ENCODE measurements at regions not wholly inside any gene's neighbourhood (a gene's known extent, or its start where the extent isn't known, plus 50 kb on each side); places are given as distances from the start of the nearest gene placed in this dataset.
"Not testable (repeated sequence)": the region's sequence is repeated elsewhere in the genome, so short reads cannot be mapped to it uniquely, and the experiment has no call there.

DNA sequence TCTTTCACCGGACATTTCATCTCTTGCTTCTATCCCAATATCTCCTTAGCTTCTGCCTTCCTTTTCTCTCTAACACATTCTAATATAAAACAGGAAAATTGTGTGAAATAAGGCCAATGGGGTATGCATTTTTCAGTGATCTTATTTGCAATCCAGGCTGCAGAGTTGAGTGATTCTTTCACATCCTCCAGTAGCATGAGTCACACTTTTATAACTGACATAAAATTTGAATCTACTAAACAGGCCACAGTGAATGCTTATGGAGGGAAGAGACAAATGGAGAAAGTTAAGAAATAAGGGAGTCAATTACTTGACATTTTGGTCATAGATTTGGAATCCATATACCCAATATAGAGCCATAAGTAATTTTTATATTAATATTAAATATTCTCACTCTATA, 1037.0 kb upstream of the SPRY2 start:
- no peak overlapping the region for H3K4me2 ChIP-seq
- H3K9ac ChIP-seq: no peak overlapping the region
- H3K27ac ChIP-seq: no peak overlapping the region
- no peaks in the 10 kb centered on the region for H3K4me1 ChIP-seq (ENCODE audit: low read depth, poor library complexity, severe bottlenecking)
- H3K79me2 ChIP-seq (ENCODE audit: insufficient read depth, low read depth): no peaks in the 10 kb centered on the region
- TF ChIP-seq, protein P1, sequence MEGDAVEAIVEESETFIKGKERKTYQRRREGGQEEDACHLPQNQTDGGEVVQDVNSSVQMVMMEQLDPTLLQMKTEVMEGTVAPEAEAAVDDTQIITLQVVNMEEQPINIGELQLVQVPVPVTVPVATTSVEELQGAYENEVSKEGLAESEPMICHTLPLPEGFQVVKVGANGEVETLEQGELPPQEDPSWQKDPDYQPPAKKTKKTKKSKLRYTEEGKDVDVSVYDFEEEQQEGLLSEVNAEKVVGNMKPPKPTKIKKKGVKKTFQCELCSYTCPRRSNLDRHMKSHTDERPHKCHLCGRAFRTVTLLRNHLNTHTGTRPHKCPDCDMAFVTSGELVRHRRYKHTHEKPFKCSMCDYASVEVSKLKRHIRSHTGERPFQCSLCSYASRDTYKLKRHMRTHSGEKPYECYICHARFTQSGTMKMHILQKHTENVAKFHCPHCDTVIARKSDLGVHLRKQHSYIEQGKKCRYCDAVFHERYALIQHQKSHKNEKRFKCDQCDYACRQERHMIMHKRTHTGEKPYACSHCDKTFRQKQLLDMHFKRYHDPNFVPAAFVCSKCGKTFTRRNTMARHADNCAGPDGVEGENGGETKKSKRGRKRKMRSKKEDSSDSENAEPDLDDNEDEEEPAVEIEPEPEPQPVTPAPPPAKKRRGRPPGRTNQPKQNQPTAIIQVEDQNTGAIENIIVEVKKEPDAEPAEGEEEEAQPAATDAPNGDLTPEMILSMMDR (conservative IDR thresholded peaks at IDR 0.05; ENCODE audit: low read depth, low read length): no peak
- H3K27me3 ChIP-seq (ENCODE audit: insufficient read depth, low read depth): no peaks in the 10 kb centered on the region
- no peak overlapping the region for H2AFZ ChIP-seq (ENCODE audit: low read depth)
- no peaks in the 10 kb centered on the region for H4K20me1 ChIP-seq (ENCODE audit: insufficient read depth)
- H3K36me3 ChIP-seq (ENCODE audit: insufficient read depth): no peaks in the 10 kb centered on the region
- H3K4me3 ChIP-seq (IDR thresholded peaks at IDR 0.05; ENCODE audit: insufficient read depth, low read depth, low read length): no peak overlapping the region

DNA sequence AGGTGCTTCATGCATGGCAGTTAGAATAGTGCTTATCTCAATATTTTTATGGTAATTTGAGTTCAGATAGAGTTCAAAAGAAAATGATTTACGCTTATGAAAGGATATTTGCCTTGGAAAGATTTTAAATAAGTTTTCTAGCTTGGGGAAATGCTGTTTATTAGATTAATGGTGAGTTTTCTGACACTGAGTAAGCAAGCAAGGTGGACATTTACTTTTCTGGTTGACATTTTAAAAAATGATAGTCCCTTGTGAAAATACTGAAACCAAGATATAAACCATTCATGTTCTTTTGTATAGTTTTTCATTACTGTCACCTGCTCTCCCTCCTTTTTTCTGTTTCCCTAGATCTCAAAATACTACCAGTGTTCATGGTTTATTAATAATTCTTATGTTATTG, 1034.8 kb upstream of the SPRY2 start:
- Histone ChIP-seq H3K4me1 (ENCODE audit: low read depth, poor library complexity, severe bottlenecking) (no peaks in the 10 kb centered on the region), H3K4me3 (IDR thresholded peaks at IDR 0.05; ENCODE audit: insufficient read depth, low read depth, low read length) (no peak overlapping the region), H3K36me3 (ENCODE audit: insufficient read depth) (no peaks in the 10 kb centered on the region), H3K27ac (no peak overlapping the region), H3K79me2 (ENCODE audit: insufficient read depth, low read depth) (no peaks in the 10 kb centered on the region), H3K9ac (no peak overlapping the region), H4K20me1 (ENCODE audit: insufficient read depth) (no peaks in the 10 kb centered on the region), H3K4me2 (no peak overlapping the region), H3K27me3 (ENCODE audit: insufficient read depth, low read depth) (no peaks in the 10 kb centered on the region), H2AFZ (ENCODE audit: low read depth) (no peak overlapping the region)
- TF ChIP-seq, protein P1 (conservative IDR thresholded peaks at IDR 0.05; ENCODE audit: low read depth, low read length): no peak

DNA sequence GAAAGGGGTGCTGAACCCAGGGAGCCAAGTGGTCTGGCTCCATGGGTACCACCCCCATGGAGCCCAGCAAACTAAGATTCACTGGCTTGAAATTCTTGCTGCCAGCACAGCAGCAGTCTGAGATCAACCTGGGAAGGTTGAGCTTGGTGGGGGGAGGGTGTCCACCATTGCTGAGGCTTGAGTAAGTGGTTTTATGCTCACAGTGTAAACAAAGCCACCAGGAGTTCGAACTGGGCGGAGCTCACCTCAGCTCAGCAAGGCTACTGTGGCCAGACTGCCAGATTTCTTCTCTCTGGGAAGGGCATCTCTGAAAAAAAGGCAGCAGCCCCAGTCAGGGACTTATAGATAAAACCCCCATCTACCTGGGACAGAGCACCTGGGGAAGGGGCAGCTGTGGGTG, 1021.8 kb upstream of the SPRY2 start:
- H3K4me2 ChIP-seq; H3K36me3 ChIP-seq (ENCODE audit: insufficient read depth); H3K27me3 ChIP-seq (ENCODE audit: insufficient read depth, low read depth); H3K9ac ChIP-seq; H3K4me3 ChIP-seq (IDR thresholded peaks at IDR 0.05; ENCODE audit: insufficient read depth, low read depth, low read length); H2AFZ ChIP-seq (ENCODE audit: low read depth); H4K20me1 ChIP-seq (ENCODE audit: insufficient read depth); H3K27ac ChIP-seq; H3K79me2 ChIP-seq (ENCODE audit: insufficient read depth, low read depth); H3K4me1 ChIP-seq (ENCODE audit: low read depth, poor library complexity, severe bottlenecking): not testable (repeated sequence)

- Histone ChIP-seq H3K79me2 (ENCODE audit: insufficient read depth, low read depth) (no peaks in the 10 kb centered on the region), H4K20me1 (ENCODE audit: insufficient read depth) (no peaks in the 10 kb centered on the region), H2AFZ (ENCODE audit: low read depth) (no peak overlapping the region), H3K9ac (no peak overlapping the region), H3K27ac (no peak overlapping the region), H3K4me3 (IDR thresholded peaks at IDR 0.05; ENCODE audit: insufficient read depth, low read depth, low read length) (no peak overlapping the region), H3K27me3 (ENCODE audit: insufficient read depth, low read depth) (no peaks in the 10 kb centered on the region), H3K4me1 (ENCODE audit: low read depth, poor library complexity, severe bottlenecking) (no peaks in the 10 kb centered on the region), H3K36me3 (ENCODE audit: insufficient read depth) (no peaks in the 10 kb centered on the region), H3K4me2 (no peak overlapping the region)
- TF ChIP-seq, protein P1 (conservative IDR thresholded peaks at IDR 0.05; ENCODE audit: low read depth, low read length): no peak
These were observed 1009.1 kb upstream of the SPRY2 start for GRCh38 chr13:81350056-81350455.

DNA sequence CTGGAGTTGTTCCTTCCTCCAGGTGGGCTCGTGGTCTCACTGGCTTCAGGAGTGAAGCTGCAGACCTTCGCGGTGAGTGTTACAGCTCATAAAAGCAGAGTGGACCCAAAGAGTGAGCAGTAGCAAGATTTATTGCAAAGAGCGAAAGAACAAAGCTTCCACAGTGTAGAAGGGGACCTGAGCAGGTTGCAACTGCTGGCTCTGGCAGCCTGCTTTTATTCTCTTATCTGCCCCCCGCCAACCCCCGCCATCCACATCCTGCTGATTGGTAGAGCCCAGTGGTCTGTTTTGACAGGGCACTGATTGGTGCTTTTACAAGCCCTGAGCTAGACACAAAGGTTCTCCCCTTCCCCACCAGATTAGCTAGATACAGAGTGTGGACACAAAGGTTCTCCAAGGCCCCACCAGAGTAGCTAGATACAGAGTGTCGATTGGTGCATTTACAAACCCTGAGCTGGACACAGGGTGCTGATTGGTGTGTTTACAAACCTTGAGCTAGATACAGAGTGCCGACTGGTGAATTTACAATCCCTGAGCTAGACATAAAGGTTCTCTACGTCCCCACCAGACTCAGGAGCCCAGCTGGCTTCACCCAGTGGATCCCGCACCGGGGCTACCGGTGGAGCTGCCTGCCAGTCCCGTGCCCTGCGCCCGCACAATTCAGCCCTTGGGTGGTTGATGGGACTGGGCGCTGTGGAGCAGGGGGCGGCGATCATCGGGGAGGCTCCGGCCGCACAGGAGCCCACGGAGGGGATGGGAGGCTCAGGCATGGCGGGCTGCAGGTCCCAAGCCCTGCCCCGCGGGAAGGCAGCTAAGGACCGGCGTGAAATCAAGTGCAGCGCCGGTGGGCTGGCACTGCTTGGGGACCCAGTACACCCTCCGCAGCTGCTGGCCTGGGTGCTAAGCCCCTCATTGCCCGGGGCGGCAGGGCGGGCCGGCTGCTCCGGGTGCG, 999.5 kb upstream of the SPRY2 start:
- not testable (repeated sequence) for H3K4me1 ChIP-seq (ENCODE audit: low read depth, poor library complexity, severe bottlenecking); H3K27me3 ChIP-seq (ENCODE audit: insufficient read depth, low read depth); H3K27ac ChIP-seq; H3K4me3 ChIP-seq (IDR thresholded peaks at IDR 0.05; ENCODE audit: insufficient read depth, low read depth, low read length); H3K4me2 ChIP-seq; H3K36me3 ChIP-seq (ENCODE audit: insufficient read depth); H3K79me2 ChIP-seq (ENCODE audit: insufficient read depth, low read depth); H4K20me1 ChIP-seq (ENCODE audit: insufficient read depth); H2AFZ ChIP-seq (ENCODE audit: low read depth); H3K9ac ChIP-seq

DNA sequence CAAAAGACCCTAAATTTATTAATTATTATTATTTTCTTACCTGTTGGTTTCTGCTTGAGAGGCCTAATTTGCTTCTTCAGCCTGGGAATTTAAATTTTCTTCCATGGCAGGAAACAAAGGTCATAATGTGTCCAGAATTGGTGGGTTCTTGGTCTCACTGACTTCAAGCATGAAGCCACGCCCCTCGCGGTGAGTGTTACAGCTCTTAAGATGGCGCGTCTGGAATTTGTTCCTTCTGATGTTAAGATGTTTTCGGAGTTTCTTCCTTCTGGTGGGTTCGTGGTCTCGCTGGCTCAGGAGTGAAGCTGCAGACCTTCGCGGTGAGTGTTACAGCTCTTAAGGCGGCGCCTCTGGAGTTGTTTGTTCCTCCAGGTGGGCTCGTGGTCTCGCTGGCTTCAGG, 998.7 kb upstream of the SPRY2 start:
- H3K9ac ChIP-seq; H3K4me1 ChIP-seq (ENCODE audit: low read depth, poor library complexity, severe bottlenecking); H3K36me3 ChIP-seq (ENCODE audit: insufficient read depth); H2AFZ ChIP-seq (ENCODE audit: low read depth); H3K79me2 ChIP-seq (ENCODE audit: insufficient read depth, low read depth); H3K27me3 ChIP-seq (ENCODE audit: insufficient read depth, low read depth); H3K27ac ChIP-seq; H4K20me1 ChIP-seq (ENCODE audit: insufficient read depth); H3K4me2 ChIP-seq; H3K4me3 ChIP-seq (IDR thresholded peaks at IDR 0.05; ENCODE audit: insufficient read depth, low read depth, low read length): not testable (repeated sequence)

Measured in KMS-11 (cell line).